ENCODE measurements at regions not wholly inside any gene's neighbourhood (a gene's known extent, or its start where the extent isn't known, plus 50 kb on each side); places are given as distances from the start of the nearest gene placed in this dataset.

DNA sequence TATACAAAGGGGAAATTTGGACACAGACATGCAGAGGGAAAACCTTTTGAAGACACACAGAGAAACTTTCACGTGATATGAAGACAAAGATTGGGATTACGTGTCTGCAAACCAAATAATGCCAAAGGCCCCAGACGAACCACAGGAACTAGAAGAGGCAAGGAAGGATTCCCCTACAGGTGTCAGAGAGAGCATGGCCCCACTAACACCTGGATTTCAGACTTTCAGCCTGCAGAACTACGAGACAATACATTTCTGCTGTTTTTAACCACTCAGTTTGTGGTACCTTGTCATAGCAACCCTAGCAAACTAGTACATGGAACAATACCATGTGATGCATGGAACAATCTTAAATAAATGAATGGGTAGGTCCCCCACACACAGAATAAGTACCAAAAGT is 341.0 kb downstream of the HDGFL1 start:
- no peak for DNase-seq
- TF ChIP-seq EP300 (IDR thresholded peaks at IDR 0.05; ENCODE audit: low read depth) = no peak
- no peaks in the 10 kb centered on the region for H3K4me1 ChIP-seq
- no peaks in the 10 kb centered on the region for H3K9me3 ChIP-seq
- H3K4me3 ChIP-seq = no peak overlapping the region
- H3K36me3 ChIP-seq = no peaks in the 10 kb centered on the region
- 80 to 100% methylated on average over 2 to 4 of the region's 4 CpGs for WGBS, 2 donors (ENCODE audit: low coverage in 1 of 2)
- no peaks in the 10 kb centered on the region for H3K27me3 ChIP-seq
- intact Hi-C loops (cut with DNase I; ENCODE audit: low total_unique reads) = no loop called here
- in situ Hi-C loops (cut with MboI; ENCODE audit: low pct_ligation_motif_present in 1 of 4, low pct_unique_long_range_greater_than_20kb in 1 of 4, low sequenced_read_pairs in 3 of 4) = no loop called here
- no peak overlapping the region for H3K27ac ChIP-seq

DNA sequence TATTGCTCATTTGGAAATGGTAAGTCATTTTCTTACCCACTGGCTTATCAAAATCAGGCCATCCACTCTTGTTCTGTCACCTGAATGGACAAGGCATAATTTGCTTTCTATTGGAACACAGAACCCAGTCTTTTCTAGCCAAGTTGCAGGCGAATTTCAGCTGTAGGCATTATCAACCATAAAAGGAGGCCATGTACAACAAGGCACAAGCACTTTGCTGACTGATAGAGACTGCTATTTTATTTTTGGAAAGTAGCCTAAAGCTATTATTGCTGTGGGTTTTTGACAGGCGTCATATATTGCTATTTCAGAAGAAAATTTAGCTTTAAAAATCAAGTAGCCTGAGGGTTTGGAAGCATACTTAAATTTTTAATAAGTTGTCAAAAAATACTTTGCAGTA is 344.2 kb downstream of the HDGFL1 start:
- 65 to 73% methylated on average over 1 to 2 of the region's 2 CpGs for WGBS, 2 donors (ENCODE audit: low coverage in 1 of 2)
- in situ Hi-C loops (cut with MboI; ENCODE audit: low pct_ligation_motif_present in 1 of 4, low pct_unique_long_range_greater_than_20kb in 1 of 4, low sequenced_read_pairs in 3 of 4) (no loop called here), intact Hi-C loops (cut with DNase I; ENCODE audit: low total_unique reads) (no loop called here)
- no peak for DNase-seq
- TF ChIP-seq POLR2AphosphoS5 (IDR thresholded peaks at IDR 0.05) (no peak), POLR2A (IDR thresholded peaks at IDR 0.05) (no peak), EP300 (IDR thresholded peaks at IDR 0.05; ENCODE audit: low read depth) (no peak)
- TF ChIP-seq, protein P1, sequence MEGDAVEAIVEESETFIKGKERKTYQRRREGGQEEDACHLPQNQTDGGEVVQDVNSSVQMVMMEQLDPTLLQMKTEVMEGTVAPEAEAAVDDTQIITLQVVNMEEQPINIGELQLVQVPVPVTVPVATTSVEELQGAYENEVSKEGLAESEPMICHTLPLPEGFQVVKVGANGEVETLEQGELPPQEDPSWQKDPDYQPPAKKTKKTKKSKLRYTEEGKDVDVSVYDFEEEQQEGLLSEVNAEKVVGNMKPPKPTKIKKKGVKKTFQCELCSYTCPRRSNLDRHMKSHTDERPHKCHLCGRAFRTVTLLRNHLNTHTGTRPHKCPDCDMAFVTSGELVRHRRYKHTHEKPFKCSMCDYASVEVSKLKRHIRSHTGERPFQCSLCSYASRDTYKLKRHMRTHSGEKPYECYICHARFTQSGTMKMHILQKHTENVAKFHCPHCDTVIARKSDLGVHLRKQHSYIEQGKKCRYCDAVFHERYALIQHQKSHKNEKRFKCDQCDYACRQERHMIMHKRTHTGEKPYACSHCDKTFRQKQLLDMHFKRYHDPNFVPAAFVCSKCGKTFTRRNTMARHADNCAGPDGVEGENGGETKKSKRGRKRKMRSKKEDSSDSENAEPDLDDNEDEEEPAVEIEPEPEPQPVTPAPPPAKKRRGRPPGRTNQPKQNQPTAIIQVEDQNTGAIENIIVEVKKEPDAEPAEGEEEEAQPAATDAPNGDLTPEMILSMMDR (IDR thresholded peaks at IDR 0.05) = no peak
- Histone ChIP-seq H3K27me3 (no peaks in the 10 kb centered on the region), H3K9me3 (no peaks in the 10 kb centered on the region), H3K4me1 (peaks cover 0 to 6% (median 0%) of the 10 kb centered on the region in 4 donors), H3K27ac (no peak overlapping the region), H3K4me3 (no peak overlapping the region), H3K36me3 (no peaks in the 10 kb centered on the region)

DNA sequence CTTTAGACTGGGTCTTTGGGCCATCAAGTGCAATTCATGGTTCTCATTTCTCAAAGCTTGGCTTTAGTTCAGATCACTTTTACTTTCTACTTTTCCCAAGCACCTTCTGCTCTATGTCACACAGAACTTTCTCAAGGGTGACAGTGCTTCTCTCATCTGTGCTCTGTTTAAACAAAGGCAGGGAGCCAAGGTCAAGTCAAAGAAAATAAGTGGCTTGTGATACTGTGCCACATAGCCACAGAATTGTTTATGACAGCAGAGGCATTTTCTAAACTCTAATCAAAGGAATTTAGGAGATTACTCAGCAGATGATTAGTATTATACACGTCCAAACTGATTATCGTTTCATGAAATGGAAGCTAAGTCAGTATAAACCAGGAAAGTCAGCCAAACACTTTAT is 348.0 kb downstream of the HDGFL1 start:
- H3K36me3 ChIP-seq = no peaks in the 10 kb centered on the region
- 36 to 50% methylated on average over 2 of the region's 2 CpGs for WGBS, 2 donors (ENCODE audit: low coverage in 1 of 2)
- TF ChIP-seq POLR2AphosphoS5 (IDR thresholded peaks at IDR 0.05) (peak in 1 of 3 donors; percentile 59), EP300 (IDR thresholded peaks at IDR 0.05; ENCODE audit: low read depth) (no peak)
- DNase-seq = no peak
- no peaks in the 10 kb centered on the region for H3K9me3 ChIP-seq
- no peak overlapping the region for H3K4me3 ChIP-seq
- H3K27ac ChIP-seq = no peak overlapping the region
- intact Hi-C loops (cut with DNase I; ENCODE audit: low total_unique reads) (no loop called here), in situ Hi-C loops (cut with MboI; ENCODE audit: low pct_ligation_motif_present in 1 of 4, low pct_unique_long_range_greater_than_20kb in 1 of 4, low sequenced_read_pairs in 3 of 4) (no loop called here)
- peaks cover 0 to 6% (median 0%) of the 10 kb centered on the region in 4 donors for H3K4me1 ChIP-seq
- H3K27me3 ChIP-seq = no peaks in the 10 kb centered on the region

DNA sequence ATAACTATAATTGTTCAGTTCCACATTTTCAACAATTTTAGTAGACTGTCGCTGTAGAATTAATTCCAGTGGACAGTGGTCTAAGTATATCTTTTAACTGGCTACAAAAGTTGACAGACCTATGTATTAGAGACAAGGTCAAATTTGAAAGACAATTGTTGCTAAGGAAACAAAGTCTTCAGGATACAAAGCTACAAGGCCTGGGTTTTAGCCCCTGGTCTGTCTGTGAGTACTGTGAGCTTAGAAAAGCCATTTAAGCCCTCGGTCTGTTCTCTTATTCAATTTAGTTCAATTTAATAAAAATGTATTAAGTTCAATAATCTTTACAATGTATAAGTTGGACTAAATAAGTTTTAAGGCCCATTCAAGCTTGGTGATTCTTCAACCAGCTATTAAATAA is 352.5 kb downstream of the HDGFL1 start:
- no peak for TF ChIP-seq EP300 (IDR thresholded peaks at IDR 0.05; ENCODE audit: low read depth)
- DNase-seq = no peak
- peaks cover 0 to 1% (median 0%) of the 10 kb centered on the region in 4 donors for H3K4me1 ChIP-seq
- H3K27ac ChIP-seq = no peak overlapping the region
- intact Hi-C loops (cut with DNase I; ENCODE audit: low total_unique reads) = no loop called here
- 78 to 88% methylated on average over 2 of the region's 2 CpGs for WGBS, 2 donors (ENCODE audit: low coverage in 1 of 2)
- H3K4me3 ChIP-seq = no peak overlapping the region
- H3K36me3 ChIP-seq = no peaks in the 10 kb centered on the region
- no peaks in the 10 kb centered on the region for H3K9me3 ChIP-seq
- in situ Hi-C loops (cut with MboI; ENCODE audit: low pct_ligation_motif_present in 1 of 4, low pct_unique_long_range_greater_than_20kb in 1 of 4, low sequenced_read_pairs in 3 of 4) = no loop called here
- no peaks in the 10 kb centered on the region for H3K27me3 ChIP-seq

DNA sequence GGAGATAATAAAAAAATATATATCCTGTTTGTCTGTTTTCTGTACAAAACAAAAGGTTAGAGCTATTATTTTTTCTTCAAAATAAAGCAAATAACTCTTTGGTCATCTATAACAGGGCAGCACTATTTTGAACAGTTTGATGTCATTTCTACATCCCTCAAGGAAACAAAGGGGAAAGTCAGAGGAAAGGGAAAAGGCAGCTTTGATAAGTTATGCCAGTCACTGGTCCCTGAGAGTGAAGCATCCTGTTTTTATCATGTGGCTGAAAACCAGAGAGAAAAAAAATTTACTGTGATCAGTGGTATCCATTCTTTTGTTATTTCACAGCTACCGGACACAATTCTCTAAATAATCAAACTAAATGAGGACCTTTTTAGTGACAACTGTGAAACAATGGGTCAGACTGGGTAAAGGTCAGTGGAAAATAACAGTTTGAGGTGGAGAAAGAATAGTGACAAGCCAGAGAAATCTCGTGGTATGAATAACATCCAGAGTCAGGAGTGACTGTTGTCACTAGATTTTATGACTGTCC is 356.0 kb downstream of the HDGFL1 start:
- Histone ChIP-seq H3K4me3 (no peak overlapping the region), H3K27ac (no peak overlapping the region), H3K36me3 (no peaks in the 10 kb centered on the region), H3K27me3 (no peaks in the 10 kb centered on the region), H3K4me1 (no peaks in the 10 kb centered on the region), H3K9me3 (no peaks in the 10 kb centered on the region)
- in situ Hi-C loops (cut with MboI; ENCODE audit: low pct_ligation_motif_present in 1 of 4, low pct_unique_long_range_greater_than_20kb in 1 of 4, low sequenced_read_pairs in 3 of 4) = no loop called here
- WGBS, 2 donors (ENCODE audit: low coverage in 1 of 2) = 50 to 56% methylated on average over 2 of the region's 2 CpGs
- no peak for DNase-seq
- intact Hi-C loops (cut with DNase I; ENCODE audit: low total_unique reads) = no loop called here
- no peak for TF ChIP-seq POLR2A (IDR thresholded peaks at IDR 0.05)
- TF ChIP-seq, protein P1 (IDR thresholded peaks at IDR 0.05) = no peak
- no peak for TF ChIP-seq EP300 (IDR thresholded peaks at IDR 0.05; ENCODE audit: low read depth)
- TF ChIP-seq POLR2AphosphoS5 (IDR thresholded peaks at IDR 0.05) = no peak

Data from transverse colon (tissue), 4 donors.